Activated T-helper 1 cell treated with Interleukin-2 at 50 U/mL for 16 hours (primary cell): ENCODE measurements at regions not wholly inside any gene's neighbourhood (a gene's known extent, or its start where the extent isn't known, plus 50 kb on each side); places are given as distances from the start of the nearest gene placed in this dataset.

Source experiments
- DNase-seq: peaks from one replicate; pipeline ENCODE4 v3.0.0-alpha.2; 2020; ENCODE audit warnings: low read depth

- DNase-seq, result no peak
Measured at GRCh38 chr5:18048449-18048848, 414.2 kb downstream of the TAF11L14 start.

GRCh38 chr5:18050345-18050744 lies 416.1 kb downstream of the TAF11L14 start:
- DNase-seq, result no peak

GRCh38 chr5:18050776-18051175 lies 416.5 kb downstream of the TAF11L14 start:
- no peak for DNase-seq

- DNase-seq, result no peak
Measured at GRCh38 chr5:18051953-18052352, 417.7 kb downstream of the TAF11L14 start.

GRCh38 chr5:18052569-18052968 lies 418.3 kb downstream of the TAF11L14 start:
- DNase-seq, result no peak

GRCh38 chr5:18057725-18058124 lies 423.5 kb downstream of the TAF11L14 start:
- DNase-seq, result no peak

GRCh38 chr5:18067615-18068014 lies 433.4 kb downstream of the TAF11L14 start:
- no peak for DNase-seq

- DNase-seq, result no peak
Measured at GRCh38 chr5:18068826-18069225, 434.6 kb downstream of the TAF11L14 start.

GRCh38 chr5:18069790-18070189 lies 435.5 kb downstream of the TAF11L14 start:
- no peak for DNase-seq

GRCh38 chr5:18072600-18072999 lies 438.3 kb downstream of the TAF11L14 start:
- no peak for DNase-seq

GRCh38 chr5:18074961-18075360 lies 440.7 kb downstream of the TAF11L14 start:
- no peak for DNase-seq

- DNase-seq, result no peak
Measured at GRCh38 chr5:18078157-18078556, 443.9 kb downstream of the TAF11L14 start.

- no peak for DNase-seq
Measured at GRCh38 chr5:18079831-18080230, 445.6 kb downstream of the TAF11L14 start.

- no peak for DNase-seq
Measured at GRCh38 chr5:18088020-18088579, 453.8 kb downstream of the TAF11L14 start.

GRCh38 chr5:18090177-18090576 lies 455.9 kb downstream of the TAF11L14 start:
- DNase-seq, result no peak

GRCh38 chr5:18091142-18091541 lies 456.9 kb downstream of the TAF11L14 start:
- DNase-seq, result no peak

- DNase-seq, result no peak
Measured at GRCh38 chr5:18091758-18092157, 457.5 kb downstream of the TAF11L14 start.

- no peak for DNase-seq
Measured at GRCh38 chr5:18095061-18095460, 460.8 kb downstream of the TAF11L14 start.

GRCh38 chr5:18097817-18098216 lies 463.6 kb downstream of the TAF11L14 start:
- no peak for DNase-seq

GRCh38 chr5:18098691-18099090 lies 464.4 kb downstream of the TAF11L14 start:
- no peak for DNase-seq

- no peak for DNase-seq
Measured at GRCh38 chr5:18099261-18099660, 465.0 kb downstream of the TAF11L14 start.

- no peak for DNase-seq
Measured at GRCh38 chr5:18101532-18101931, 467.3 kb downstream of the TAF11L14 start.

GRCh38 chr5:18102733-18103132 lies 468.5 kb downstream of the TAF11L14 start:
- DNase-seq, result no peak

GRCh38 chr5:18105449-18105848 lies 471.2 kb downstream of the TAF11L14 start:
- DNase-seq, result no peak
